ENCODE measurements at regions not wholly inside any gene's neighbourhood (a gene's known extent, or its start where the extent isn't known, plus 50 kb on each side); places are given as distances from the start of the nearest gene placed in this dataset.
"Not testable (repeated sequence)": the region's sequence is repeated elsewhere in the genome, so short reads cannot be mapped to it uniquely, and the experiment has no call there.

- no peak for DNase-seq (ENCODE audit: low spot score)
Measured at GRCh38 chr2:145415151-145415550, 895.2 kb upstream of the ZEB2 start.

GRCh38 chr2:145413261-145414030 is 893.5 kb upstream of the ZEB2 start:
- no peak for DNase-seq (ENCODE audit: low spot score)

- no peak for DNase-seq (ENCODE audit: low spot score)
Measured at GRCh38 chr2:145412155-145412554, 892.2 kb upstream of the ZEB2 start.

- DNase-seq (ENCODE audit: low spot score), result no peak
Measured at GRCh38 chr2:145411493-145411892, 891.6 kb upstream of the ZEB2 start.

- DNase-seq (ENCODE audit: low spot score), result no peak
Measured at GRCh38 chr2:145410086-145410485, 890.2 kb upstream of the ZEB2 start.

- no peak for DNase-seq (ENCODE audit: low spot score)
Measured at GRCh38 chr2:145408980-145409379, 889.1 kb upstream of the ZEB2 start.

- DNase-seq (ENCODE audit: low spot score), result no peak
Measured at GRCh38 chr2:145404690-145405089, 884.8 kb upstream of the ZEB2 start.

GRCh38 chr2:145402706-145403277 is 882.9 kb upstream of the ZEB2 start:
- no peak for DNase-seq (ENCODE audit: low spot score)

GRCh38 chr2:145399131-145399530 is 879.2 kb upstream of the ZEB2 start:
- no peak for DNase-seq (ENCODE audit: low spot score)

- no peak for DNase-seq (ENCODE audit: low spot score)
Measured at GRCh38 chr2:145394181-145394580, 874.3 kb upstream of the ZEB2 start.

- DNase-seq (ENCODE audit: low spot score), result no peak
Measured at GRCh38 chr2:145386973-145387372, 867.1 kb upstream of the ZEB2 start.

GRCh38 chr2:145383961-145384360 is 864.0 kb upstream of the ZEB2 start:
- peak; percentile 2 for DNase-seq (ENCODE audit: low spot score)

GRCh38 chr2:145380436-145381017 is 860.6 kb upstream of the ZEB2 start:
- peak; percentile 83 for DNase-seq (ENCODE audit: low spot score)

- no peak for DNase-seq (ENCODE audit: low spot score)
Measured at GRCh38 chr2:145379934-145380333, 860.0 kb upstream of the ZEB2 start.

GRCh38 chr2:145374165-145374564 is 854.2 kb upstream of the ZEB2 start:
- no peak for DNase-seq (ENCODE audit: low spot score)

- DNase-seq (ENCODE audit: low spot score), result not testable (repeated sequence)
Measured at GRCh38 chr2:145367334-145367733, 847.4 kb upstream of the ZEB2 start.

- DNase-seq (ENCODE audit: low spot score), result no peak
Measured at GRCh38 chr2:145366341-145366740, 846.4 kb upstream of the ZEB2 start.

- DNase-seq (ENCODE audit: low spot score), result no peak
Measured at GRCh38 chr2:145360129-145360790, 840.3 kb upstream of the ZEB2 start.

- DNase-seq (ENCODE audit: low spot score), result no peak
Measured at GRCh38 chr2:145359561-145359960, 839.6 kb upstream of the ZEB2 start.

- no peak for DNase-seq (ENCODE audit: low spot score)
Measured at GRCh38 chr2:145356056-145356455, 836.1 kb upstream of the ZEB2 start.

- DNase-seq (ENCODE audit: low spot score), result no peak
Measured at GRCh38 chr2:145352484-145352883, 832.6 kb upstream of the ZEB2 start.

- DNase-seq (ENCODE audit: low spot score), result no peak
Measured at GRCh38 chr2:145351864-145352425, 832.0 kb upstream of the ZEB2 start.
